GM21381 (cell line): ENCODE measurements at regions not wholly inside any gene's neighbourhood (a gene's known extent, or its start where the extent isn't known, plus 50 kb on each side); places are given as distances from the start of the nearest gene placed in this dataset.

Experiments used
- ATAC-seq: cut with Tn5 transposase; IDR thresholded peaks from one replicate; pipeline ENCODE4 v1.9.1; 2021; ENCODE audit warnings: mild to moderate bottlenecking, moderate library complexity; ENCODE audit not compliant: unreplicated experiment

DNA sequence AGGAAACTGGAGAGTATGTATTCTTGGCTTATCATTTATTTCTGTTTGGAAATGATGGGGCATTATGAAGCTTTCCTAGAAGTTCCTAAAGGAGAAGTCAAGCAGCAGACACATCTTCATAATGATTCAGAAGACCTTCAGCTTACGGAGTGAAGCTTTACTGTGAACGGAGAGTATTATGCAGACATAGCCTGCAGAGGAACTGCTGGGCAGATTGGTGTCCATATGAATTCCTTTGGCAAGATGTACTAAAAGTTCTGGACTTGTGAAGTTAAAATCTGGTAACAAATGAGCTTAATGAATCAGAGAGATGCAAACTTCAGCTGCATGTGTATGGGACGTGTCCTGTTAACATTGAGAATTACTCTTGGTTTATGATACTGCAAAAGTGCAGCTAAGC, 60.1 kb downstream of the NABP1 start:
- ATAC-seq: no peak

DNA sequence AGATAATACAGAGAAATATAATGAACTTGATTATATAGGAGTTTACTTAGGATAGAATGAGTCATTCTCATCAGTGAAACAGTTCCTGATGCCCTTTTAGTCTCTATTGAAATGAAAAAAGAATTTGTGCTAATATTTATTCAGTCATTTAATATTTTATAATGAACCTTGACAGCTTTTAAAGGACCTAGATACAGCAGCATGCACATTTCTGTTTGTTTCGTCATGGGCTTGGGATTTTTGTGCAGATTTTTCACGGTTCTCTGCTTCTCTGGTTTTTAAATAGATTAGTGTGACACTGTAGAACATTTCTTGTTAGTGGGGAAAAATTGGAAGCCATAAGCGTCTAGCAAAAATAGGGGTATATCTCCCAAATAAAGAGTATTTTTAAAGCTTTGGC, 60.7 kb downstream of the NABP1 start:
- ATAC-seq: no peak

GRCh38 chr2:191739194-191739593, 61.3 kb downstream of the NABP1 start:
- no peak for ATAC-seq

- ATAC-seq: peak; percentile 89
These were observed 62.1 kb downstream of the NABP1 start for GRCh38 chr2:191740016-191740419.

GRCh38 chr2:191740759-191741158, 62.8 kb downstream of the NABP1 start:
- ATAC-seq: no peak

- ATAC-seq: no peak
These were observed 68.6 kb downstream of the NABP1 start for GRCh38 chr2:191746346-191747169.

- ATAC-seq: no peak
These were observed 69.2 kb downstream of the NABP1 start for GRCh38 chr2:191747170-191747530.

- peak; percentile 35 for ATAC-seq
These were observed 70.1 kb downstream of the NABP1 start for GRCh38 chr2:191748059-191748461.

- ATAC-seq: peak; percentile 68
These were observed 70.7 kb downstream of the NABP1 start for GRCh38 chr2:191748528-191749180.

GRCh38 chr2:191749181-191749540, 71.2 kb downstream of the NABP1 start:
- ATAC-seq: peak; percentile 9

GRCh38 chr2:191754103-191754502, 76.2 kb downstream of the NABP1 start:
- ATAC-seq: no peak

- no peak for ATAC-seq
These were observed 78.8 kb downstream of the NABP1 start for GRCh38 chr2:191756761-191757160.

DNA sequence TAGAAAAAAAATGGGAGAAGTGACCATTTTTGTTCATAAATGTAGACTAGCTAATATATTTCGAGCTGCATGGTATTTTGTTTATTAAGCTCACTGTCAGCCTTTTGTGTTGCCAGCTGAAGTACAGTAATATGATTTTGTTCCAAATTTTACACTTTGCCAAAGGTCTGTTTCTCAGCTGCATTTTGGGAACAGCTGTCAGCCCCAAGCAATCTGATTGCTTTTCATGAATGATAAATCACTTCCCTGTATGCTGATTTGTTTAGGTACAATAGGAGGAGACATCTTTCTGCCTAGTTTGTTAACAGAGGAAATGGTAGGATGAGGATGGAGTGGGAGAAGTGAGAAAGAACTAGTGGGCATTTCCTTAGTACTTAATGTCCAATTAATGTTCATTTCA, 79.3 kb downstream of the NABP1 start:
- ATAC-seq: no peak

DNA sequence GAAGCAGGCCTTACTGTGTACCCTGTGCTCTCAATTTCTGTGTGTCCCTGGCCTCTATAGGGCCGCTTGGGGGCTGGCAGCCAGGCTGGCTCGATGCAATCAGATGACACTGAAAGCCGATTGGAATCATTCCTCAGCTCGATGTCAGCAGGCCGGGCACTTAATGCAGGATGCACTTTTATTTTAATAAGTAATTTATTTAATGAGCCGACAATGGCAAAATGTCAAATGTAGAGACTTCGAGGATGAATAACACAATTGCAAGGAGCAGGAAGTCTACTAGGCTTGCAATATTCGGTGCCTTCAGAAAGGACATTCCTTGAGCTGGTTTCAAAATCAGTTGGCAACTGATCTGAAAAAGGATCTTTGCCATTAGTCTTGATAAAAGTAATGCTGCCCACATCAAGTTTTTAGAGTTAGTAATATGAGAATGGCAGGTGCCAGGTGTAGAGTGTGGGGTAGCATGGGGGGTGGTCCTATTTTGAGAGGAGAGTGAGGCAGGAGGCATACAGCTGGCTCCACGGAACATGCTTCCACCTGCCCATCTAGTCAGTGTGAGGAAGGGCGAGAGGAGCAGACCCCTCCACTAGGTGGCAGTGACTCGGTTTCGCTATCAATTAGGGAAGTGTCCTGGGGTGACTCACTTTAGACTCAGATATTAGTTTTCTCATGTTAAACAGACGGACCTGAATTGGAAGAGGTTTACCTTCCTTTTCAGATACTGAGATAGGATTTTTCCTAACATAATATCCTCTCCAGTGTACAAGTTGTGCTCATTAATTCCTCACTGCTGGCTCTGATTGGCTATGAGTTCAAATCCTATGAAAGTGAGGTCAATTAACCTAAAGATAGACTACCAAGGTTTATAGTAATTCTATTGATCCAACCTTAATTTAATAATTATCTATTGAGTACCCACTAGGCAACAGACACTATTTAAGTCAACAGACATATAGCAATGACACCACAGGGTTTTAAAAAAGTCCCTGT, 80.9 kb downstream of the NABP1 start:
- ATAC-seq: peak; percentile 100

DNA sequence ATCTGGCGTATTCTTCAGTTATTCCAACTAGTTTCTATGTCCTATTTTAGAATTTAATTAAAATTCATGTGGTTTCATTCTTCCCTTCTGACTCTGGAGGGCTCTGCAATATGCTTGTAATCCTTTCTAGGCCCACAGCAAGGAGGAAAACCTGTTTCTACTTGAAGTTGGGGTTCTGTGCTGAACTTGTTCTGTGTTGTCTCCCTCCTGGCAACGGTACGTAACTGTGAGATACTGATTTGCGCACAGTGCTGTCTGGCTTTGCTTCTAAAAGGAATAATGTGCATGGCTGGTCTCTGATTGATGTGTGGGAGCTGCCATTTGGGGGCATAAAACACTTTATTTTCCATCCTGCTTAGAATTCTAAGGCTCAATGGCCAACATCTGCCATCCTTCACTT, 81.7 kb downstream of the NABP1 start:
- no peak for ATAC-seq

DNA sequence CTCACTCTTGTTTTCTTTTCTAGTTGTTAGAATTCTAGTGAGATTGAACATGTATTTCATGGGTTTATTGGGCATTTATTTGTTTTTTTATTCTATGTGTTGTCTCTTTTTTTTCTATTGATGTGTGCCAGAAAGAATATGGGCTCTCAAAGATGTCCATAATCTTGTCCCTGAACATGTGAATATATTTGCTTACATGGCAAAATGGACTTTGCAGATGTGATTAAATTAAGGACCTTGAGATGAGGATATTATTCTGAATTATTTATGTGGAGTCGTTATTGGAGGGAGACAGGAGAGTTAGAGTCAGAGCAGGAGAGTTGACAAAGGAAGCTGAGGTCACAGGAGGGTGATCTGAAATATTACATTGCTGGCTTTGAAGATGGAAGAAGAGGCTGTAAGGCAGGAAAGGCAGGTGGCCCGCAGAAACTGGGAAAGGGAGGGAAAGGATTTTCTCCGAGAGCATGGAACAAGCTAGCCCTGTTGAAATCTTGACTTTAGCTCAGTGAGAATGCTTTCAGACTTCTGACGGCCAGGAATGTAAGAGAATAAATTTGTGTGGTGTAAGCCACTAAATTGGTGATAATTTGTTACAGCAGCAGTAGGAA, 82.8 kb downstream of the NABP1 start:
- ATAC-seq: no peak

- no peak for ATAC-seq
These were observed 73.8 kb downstream of the CAVIN2 start for GRCh38 chr2:191773136-191773535.

- ATAC-seq: no peak
These were observed 69.5 kb downstream of the CAVIN2 start for GRCh38 chr2:191777351-191777750.

DNA sequence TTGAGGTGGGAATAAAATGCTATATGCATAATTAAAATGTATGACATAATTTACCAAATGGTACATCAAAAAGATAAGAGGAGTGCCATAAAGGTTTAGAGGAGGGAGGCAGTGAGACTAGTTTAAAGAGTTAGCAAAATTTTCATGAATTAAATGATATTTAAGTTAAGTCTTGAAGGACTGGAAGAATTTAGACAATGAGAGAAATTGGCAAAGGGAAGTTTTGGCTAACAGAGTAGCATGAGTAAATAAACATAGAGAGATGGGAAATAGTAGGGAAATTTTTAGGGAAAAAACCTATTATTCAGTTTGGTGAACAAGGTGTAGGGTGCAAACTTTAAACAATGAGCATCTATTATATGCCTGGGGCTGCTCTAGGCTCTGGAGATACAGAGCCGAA, 68.8 kb downstream of the CAVIN2 start:
- no peak for ATAC-seq

GRCh38 chr2:191782351-191782750, 64.5 kb downstream of the CAVIN2 start:
- ATAC-seq: no peak

DNA sequence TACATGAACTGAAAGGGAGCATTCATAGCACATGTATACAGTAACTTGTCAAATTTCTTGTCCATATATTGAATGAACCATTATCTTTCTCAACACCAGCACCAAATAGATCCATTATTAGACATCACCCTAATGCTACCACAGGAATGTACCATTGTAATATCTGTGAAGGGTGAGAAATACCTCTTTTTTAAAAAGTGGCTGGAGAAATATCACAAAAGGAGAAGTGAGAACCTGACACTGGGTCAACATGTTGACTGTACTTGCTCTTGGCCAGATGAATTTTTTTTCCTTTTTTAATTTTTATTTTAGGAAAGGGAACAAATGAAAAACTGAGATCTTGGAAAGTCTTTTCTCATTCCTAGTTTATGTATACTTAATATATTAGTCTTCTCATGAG, 63.5 kb downstream of the CAVIN2 start:
- peak; percentile 62 for ATAC-seq
